SU-DHL-6 (cell line): ENCODE measurements at regions not wholly inside any gene's neighbourhood (a gene's known extent, or its start where the extent isn't known, plus 50 kb on each side); places are given as distances from the start of the nearest gene placed in this dataset.

Source experiments
- H2AFZ ChIP-seq: fragments of 200-600 bp; sonication (generic); 2 replicates; pipeline ENCODE4 v1.6.1; 2014; ENCODE audit warnings: low read depth, mild to moderate bottlenecking, moderate library complexity, mixed read lengths, antibody characterized with exemption, low read length; ENCODE audit not compliant: severe bottlenecking
- H3F3A ChIP-seq: fragments of 200-600 bp; shearing (Covaris generic); 2 replicates; pipeline ENCODE4 v1.6.0; 2016; ENCODE audit warnings: antibody characterized with exemption, mild to moderate bottlenecking; ENCODE audit not compliant: insufficient read depth
- H3K27ac ChIP-seq: fragments of 200-600 bp; sonication (generic); 2 replicates; pipeline ENCODE4 v1.5.1; 2016; ENCODE audit warnings: low read depth, mild to moderate bottlenecking, low read length, moderate library complexity, mixed read lengths
- H3K27me3 ChIP-seq: fragments of 200-600 bp; sonication (generic), shearing (Covaris generic); 2 replicates; pipeline ENCODE4 v1.6.0; 2014; ENCODE audit warnings: mild to moderate bottlenecking, low read length
- H3K36me3 ChIP-seq: fragments of 200-600 bp; sonication (generic); 2 replicates; pipeline ENCODE4 v1.6.1; 2014; ENCODE audit warnings: mild to moderate bottlenecking, low read length, mixed read lengths
- H3K4me2 ChIP-seq: fragments of 300-600, 200-600 bp; shearing (Covaris generic), sonication (generic); 2 replicates; pipeline ENCODE4 v1.6.0; 2014; ENCODE audit warnings: low read length, low read depth, mild to moderate bottlenecking; ENCODE audit not compliant: poor library complexity, severe bottlenecking
- H3K4me3 ChIP-seq: fragments of 200-600 bp; sonication (generic); 2 replicates; pipeline ENCODE4 v1.5.1; 2014; ENCODE audit warnings: antibody characterized with exemption, low read length, mild to moderate bottlenecking, mixed read lengths; ENCODE audit not compliant: insufficient read depth, poor library complexity, severe bottlenecking
- H3K79me2 ChIP-seq: fragments of 200-600 bp; sonication (generic); 2 replicates; pipeline ENCODE4 v1.6.1; 2014; ENCODE audit warnings: mild to moderate bottlenecking, low read length, moderate library complexity; ENCODE audit not compliant: insufficient read depth
- H3K9ac ChIP-seq: fragments of 200-600 bp; sonication (generic); 2 replicates; pipeline ENCODE4 v1.7.0; 2014; ENCODE audit warnings: mild to moderate bottlenecking, low read length
- H3K9me2 ChIP-seq: fragments of 200-600 bp; sonication (generic); replicated peaks from 2 replicates; pipeline ENCODE4 v1.6.1; 2014; ENCODE audit warnings: low read length; ENCODE audit not compliant: insufficient read depth
- H3K9me3 ChIP-seq: fragments of 200-600 bp; sonication (generic); 2 replicates; pipeline ENCODE4 v1.6.1; 2014; ENCODE audit warnings: low read length, mixed read lengths; ENCODE audit not compliant: insufficient read depth
- H4K20me1 ChIP-seq: fragments of 200-600 bp; sonication (generic); 2 replicates; pipeline ENCODE4 v1.6.1; 2014; ENCODE audit warnings: low read depth, mild to moderate bottlenecking, antibody characterized with exemption, low read length, moderate library complexity, mixed read lengths
- EZH2phosphoT487 ChIP-seq: fragments of 200-600 bp; sonication (generic), shearing (Covaris generic); conservative IDR thresholded peaks from 2 replicates; pipeline ENCODE4 v1.6.1; 2018; ENCODE audit warnings: mild to moderate bottlenecking, antibody characterized with exemption, low read length, moderate library complexity, mixed read lengths
- TF ChIP-seq, protein P1 (sequence below): fragments of 200-600 bp; sonication (generic); IDR thresholded peaks from one replicate; pipeline ENCODE4 v1.5.1; 2017; ENCODE audit warnings: antibody characterized with exemption, mild to moderate bottlenecking, low read length, moderate library complexity; ENCODE audit not compliant: insufficient read depth, poor library complexity, severe bottlenecking

DNA sequence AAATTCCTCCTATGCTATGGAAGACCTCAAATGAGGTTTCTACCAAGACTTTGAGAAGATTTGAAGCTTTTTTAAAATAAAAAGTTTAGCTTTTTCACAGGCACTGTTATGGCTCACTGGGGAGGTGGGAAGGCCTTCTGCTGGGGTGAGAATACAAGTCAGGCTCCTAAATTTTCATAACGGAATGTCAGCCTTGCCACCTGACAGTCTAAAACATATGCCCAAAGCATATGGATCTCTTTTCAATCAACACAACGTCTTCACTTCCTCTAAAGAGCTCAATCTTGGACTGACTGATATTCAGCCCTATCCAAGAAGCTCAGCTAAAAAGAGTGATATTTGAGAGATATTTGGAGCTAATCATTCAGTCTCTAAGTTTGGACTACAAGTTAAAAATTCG is 57.1 kb upstream of the LIN7C start:
- Histone ChIP-seq H2AFZ (no peak overlapping the region), H3K9me3 (no peaks in the 10 kb centered on the region), H3F3A (no peaks in the 10 kb centered on the region), H3K4me2 (no peak overlapping the region), H3K4me3 (no peak overlapping the region), H3K79me2 (no peaks in the 10 kb centered on the region), H3K36me3 (no peaks in the 10 kb centered on the region), H4K20me1 (no peaks in the 10 kb centered on the region), H3K9ac (no peak overlapping the region), H3K27me3 (no peaks in the 10 kb centered on the region), H3K9me2 (no peaks in the 10 kb centered on the region), H3K27ac (no peak overlapping the region)
- TF ChIP-seq EZH2phosphoT487, result no peak
- TF ChIP-seq, protein P1, sequence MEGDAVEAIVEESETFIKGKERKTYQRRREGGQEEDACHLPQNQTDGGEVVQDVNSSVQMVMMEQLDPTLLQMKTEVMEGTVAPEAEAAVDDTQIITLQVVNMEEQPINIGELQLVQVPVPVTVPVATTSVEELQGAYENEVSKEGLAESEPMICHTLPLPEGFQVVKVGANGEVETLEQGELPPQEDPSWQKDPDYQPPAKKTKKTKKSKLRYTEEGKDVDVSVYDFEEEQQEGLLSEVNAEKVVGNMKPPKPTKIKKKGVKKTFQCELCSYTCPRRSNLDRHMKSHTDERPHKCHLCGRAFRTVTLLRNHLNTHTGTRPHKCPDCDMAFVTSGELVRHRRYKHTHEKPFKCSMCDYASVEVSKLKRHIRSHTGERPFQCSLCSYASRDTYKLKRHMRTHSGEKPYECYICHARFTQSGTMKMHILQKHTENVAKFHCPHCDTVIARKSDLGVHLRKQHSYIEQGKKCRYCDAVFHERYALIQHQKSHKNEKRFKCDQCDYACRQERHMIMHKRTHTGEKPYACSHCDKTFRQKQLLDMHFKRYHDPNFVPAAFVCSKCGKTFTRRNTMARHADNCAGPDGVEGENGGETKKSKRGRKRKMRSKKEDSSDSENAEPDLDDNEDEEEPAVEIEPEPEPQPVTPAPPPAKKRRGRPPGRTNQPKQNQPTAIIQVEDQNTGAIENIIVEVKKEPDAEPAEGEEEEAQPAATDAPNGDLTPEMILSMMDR, result no peak

DNA sequence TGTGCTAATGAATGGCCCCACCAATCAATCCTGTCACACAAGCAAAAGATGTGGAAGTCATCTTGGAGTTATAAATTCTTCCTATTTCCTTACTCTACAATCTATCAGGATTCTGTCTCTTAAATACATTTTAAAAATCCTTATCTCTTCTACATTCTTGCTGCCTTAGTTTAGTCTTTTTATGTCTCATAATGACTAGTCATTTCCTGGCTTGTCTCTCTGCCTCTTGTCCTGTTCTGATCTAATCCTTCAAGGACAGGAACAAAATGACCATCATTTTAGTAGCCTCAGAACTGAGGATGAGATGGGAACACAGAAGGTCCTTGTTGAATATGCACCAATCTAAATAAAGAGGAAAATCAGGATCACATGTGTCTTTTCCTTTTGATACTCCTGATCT is 56.6 kb upstream of the LIN7C start:
- no peak overlapping the region for H3K4me3 ChIP-seq

DNA sequence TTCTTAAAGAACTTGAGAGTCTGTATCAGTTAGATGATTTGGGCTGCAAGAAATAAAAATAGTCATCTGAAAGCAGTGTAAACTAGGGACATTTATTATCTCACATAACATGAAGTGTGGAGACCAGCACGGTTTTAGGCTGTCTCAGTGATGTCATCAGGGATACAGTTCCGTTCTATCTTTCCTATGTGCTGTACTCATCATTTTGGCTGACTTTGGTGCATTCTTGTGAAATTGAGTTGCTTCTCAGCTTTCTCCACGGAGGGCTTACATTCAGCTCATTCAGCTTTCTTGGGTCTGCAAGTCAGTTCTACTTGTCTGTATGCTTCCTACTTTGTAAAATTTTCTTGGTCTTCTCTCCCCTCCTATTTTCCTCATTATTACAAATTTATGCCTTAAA is 51.8 kb upstream of the LIN7C start:
- Histone ChIP-seq H3F3A (no peaks in the 10 kb centered on the region), H3K9ac (no peak overlapping the region), H3K4me3 (no peak overlapping the region), H3K79me2 (no peaks in the 10 kb centered on the region), H2AFZ (no peak overlapping the region), H3K27ac (no peak overlapping the region), H3K4me2 (no peak overlapping the region), H3K9me2 (no peaks in the 10 kb centered on the region), H3K9me3 (no peaks in the 10 kb centered on the region), H4K20me1 (no peaks in the 10 kb centered on the region), H3K36me3 (no peaks in the 10 kb centered on the region), H3K27me3 (no peaks in the 10 kb centered on the region)
- TF ChIP-seq EZH2phosphoT487, result no peak
- TF ChIP-seq, protein P1, result no peak

More for the DNA sequence above, 56.6 kb upstream of the LIN7C start:
- no peaks in the 10 kb centered on the region for H3K27me3 ChIP-seq
- H3K36me3 ChIP-seq, result no peaks in the 10 kb centered on the region
- no peaks in the 10 kb centered on the region for H3K9me2 ChIP-seq
- no peaks in the 10 kb centered on the region for H4K20me1 ChIP-seq
- TF ChIP-seq, protein P1, result no peak
- no peak for TF ChIP-seq EZH2phosphoT487
- H3K4me2 ChIP-seq, result no peak overlapping the region
- H3F3A ChIP-seq, result no peaks in the 10 kb centered on the region
- no peak overlapping the region for H3K9ac ChIP-seq
- H2AFZ ChIP-seq, result no peak overlapping the region
- H3K27ac ChIP-seq, result no peak overlapping the region
- no peaks in the 10 kb centered on the region for H3K9me3 ChIP-seq
- H3K79me2 ChIP-seq, result no peaks in the 10 kb centered on the region

DNA sequence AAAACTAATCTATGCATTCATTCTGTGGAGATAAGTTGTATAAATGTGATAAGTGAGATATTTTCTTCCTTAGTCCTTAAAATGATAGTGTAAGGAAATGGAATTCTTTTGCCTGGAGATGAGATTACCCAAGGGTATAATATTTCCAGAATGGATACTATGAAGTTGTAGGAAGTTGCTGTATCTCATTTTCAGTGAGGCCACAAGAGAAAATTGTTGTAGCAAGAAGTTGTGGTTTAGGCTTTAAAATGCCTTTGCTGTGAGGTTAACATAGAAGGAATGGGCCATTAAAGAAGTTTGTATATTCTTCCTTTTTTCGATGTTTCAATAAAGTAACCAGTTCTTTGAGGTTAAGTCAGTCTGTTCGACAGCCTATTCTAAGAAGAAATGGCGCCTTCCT is 50.7 kb upstream of the LIN7C start:
- H3K4me2 ChIP-seq, result no peak overlapping the region
- no peaks in the 10 kb centered on the region for H4K20me1 ChIP-seq
- no peak overlapping the region for H3K9ac ChIP-seq
- H3F3A ChIP-seq, result no peaks in the 10 kb centered on the region
- TF ChIP-seq EZH2phosphoT487, result no peak
- TF ChIP-seq, protein P1, result no peak
- no peaks in the 10 kb centered on the region for H3K79me2 ChIP-seq
- no peaks in the 10 kb centered on the region for H3K9me3 ChIP-seq
- no peak overlapping the region for H3K27ac ChIP-seq
- no peak overlapping the region for H3K4me3 ChIP-seq
- H3K36me3 ChIP-seq, result no peaks in the 10 kb centered on the region
- no peaks in the 10 kb centered on the region for H3K27me3 ChIP-seq
- H2AFZ ChIP-seq, result no peak overlapping the region
- H3K9me2 ChIP-seq, result no peaks in the 10 kb centered on the region
